OCI-LY1 (cell line): ENCODE measurements at regions not wholly inside any gene's neighbourhood (a gene's known extent, or its start where the extent isn't known, plus 50 kb on each side); places are given as distances from the start of the nearest gene placed in this dataset.

ENCODE experiments used
- H2AFZ ChIP-seq: fragments of 200-600 bp; sonication (generic), shearing (Covaris generic); 2 replicates; pipeline ENCODE4 v1.6.0; 2014; ENCODE audit warnings: antibody characterized with exemption, mild to moderate bottlenecking, low read length
- H3F3A ChIP-seq: fragments of 200-600 bp; sonication (generic), shearing (Covaris generic); 2 replicates; pipeline ENCODE4 v1.6.0; 2014; ENCODE audit warnings: mild to moderate bottlenecking, antibody characterized with exemption, low read length, moderate library complexity; ENCODE audit not compliant: insufficient read depth
- H3K27ac ChIP-seq: fragments of 200-600 bp; sonication (generic); 2 replicates; pipeline ENCODE4 v1.5.1; 2014; ENCODE audit warnings: low read length, mixed run types, mild to moderate bottlenecking, low read depth; ENCODE audit not compliant: poor library complexity, severe bottlenecking
- H3K27me3 ChIP-seq: fragments of 200-600 bp; sonication (generic); 2 replicates; pipeline ENCODE4 v1.6.0; 2014; ENCODE audit warnings: antibody characterized with exemption, mild to moderate bottlenecking, low read length, moderate library complexity; ENCODE audit not compliant: insufficient read depth
- H3K36me3 ChIP-seq: fragments of 200-600 bp; sonication (generic); 2 replicates; pipeline ENCODE4 v1.6.1; 2014; ENCODE audit warnings: mild to moderate bottlenecking, antibody characterized with exemption, low read length, moderate library complexity, mixed read lengths; ENCODE audit not compliant: insufficient read depth
- H3K4me1 ChIP-seq: fragments of 200-600 bp; sonication (generic); 2 replicates; pipeline ENCODE4 v1.5.1; 2014; ENCODE audit warnings: mild to moderate bottlenecking, low read length, moderate library complexity; ENCODE audit not compliant: insufficient read depth, severe bottlenecking
- H3K4me2 ChIP-seq: fragments of 200-600 bp; sonication (generic), shearing (Covaris generic); 2 replicates; pipeline ENCODE4 v1.6.1; 2014; ENCODE audit warnings: low read length
- H3K4me3 ChIP-seq: fragments of 200-600 bp; sonication (generic); 2 replicates; pipeline ENCODE4 v1.5.1; 2014; ENCODE audit warnings: low read length, low read depth, mild to moderate bottlenecking, mixed read lengths; ENCODE audit not compliant: poor library complexity, severe bottlenecking
- H3K79me2 ChIP-seq: fragments of 200-600 bp; shearing (Covaris generic); 2 replicates; pipeline ENCODE4 v1.6.1; 2016; ENCODE audit warnings: mixed run types, low read length, mixed read lengths; ENCODE audit not compliant: insufficient read depth
- H3K9ac ChIP-seq: fragments of 200-600 bp; sonication (generic), shearing (Covaris generic); 2 replicates; pipeline ENCODE4 v1.6.1; 2014; ENCODE audit warnings: mild to moderate bottlenecking, low read length, mixed read lengths
- H3K9me2 ChIP-seq: fragments of 200-600 bp; sonication (generic), shearing (Covaris generic); 2 replicates; pipeline ENCODE4 v1.6.1; 2014; ENCODE audit warnings: low read depth, mild to moderate bottlenecking, low read length, mixed read lengths
- H3K9me3 ChIP-seq: fragments of 200-600 bp; shearing (Covaris generic); 2 replicates; pipeline ENCODE4 v1.6.1; 2014; ENCODE audit warnings: low read length, mixed read lengths
- H4K20me1 ChIP-seq: fragments of 200-600 bp; sonication (generic), shearing (Covaris generic); 2 replicates; pipeline ENCODE4 v1.6.0; 2016; ENCODE audit warnings: mild to moderate bottlenecking, low read length; ENCODE audit not compliant: insufficient read depth
- CTCF ChIP-seq: fragments of 200-600 bp; sonication (generic), shearing (Covaris generic); IDR thresholded peaks from 2 replicates; pipeline ENCODE4 v1.5.1; 2017; ENCODE audit warnings: mild to moderate bottlenecking, antibody characterized with exemption, low read length, moderate library complexity, mixed read lengths
- EZH2 ChIP-seq: fragments of 200-600 bp; sonication (generic), shearing (Covaris generic); IDR thresholded peaks from 2 replicates; pipeline ENCODE4 v1.8.0; 2017; ENCODE audit warnings: borderline replicate concordance, mixed run types, mild to moderate bottlenecking, antibody characterized with exemption, low read length, moderate library complexity, mixed read lengths

- Histone ChIP-seq H2AFZ (no peak overlapping the region), H3K9me3 (no peaks in the 10 kb centered on the region)
Measured at GRCh38 chr16:65294165-65294564, 172.3 kb upstream of the CDH11 start.

GRCh38 chr16:65289022-65289421, 167.2 kb upstream of the CDH11 start:
- H3K9me3 ChIP-seq = no peaks in the 10 kb centered on the region
- no peak overlapping the region for H3K9ac ChIP-seq
- H3K79me2 ChIP-seq = no peaks in the 10 kb centered on the region
- no peaks in the 10 kb centered on the region for H3K27me3 ChIP-seq
- no peaks in the 10 kb centered on the region for H4K20me1 ChIP-seq
- no peak overlapping the region for H2AFZ ChIP-seq
- no peak overlapping the region for H3K4me2 ChIP-seq
- no peak overlapping the region for H3K27ac ChIP-seq
- H3F3A ChIP-seq = no peaks in the 10 kb centered on the region
- no peak overlapping the region for H3K4me3 ChIP-seq
- H3K36me3 ChIP-seq = no peaks in the 10 kb centered on the region
- no peaks in the 10 kb centered on the region for H3K4me1 ChIP-seq
- no peaks in the 10 kb centered on the region for H3K9me2 ChIP-seq
- TF ChIP-seq CTCF (no peak), EZH2 (no peak)

More at GRCh38 chr16:65294165-65294564, 172.3 kb upstream of the CDH11 start:
- Histone ChIP-seq H3K4me1 (no peaks in the 10 kb centered on the region), H4K20me1 (no peaks in the 10 kb centered on the region), H3K79me2 (no peaks in the 10 kb centered on the region), H3K4me3 (no peak overlapping the region), H3K9me2 (no peaks in the 10 kb centered on the region), H3K27ac (no peak overlapping the region), H3K36me3 (no peaks in the 10 kb centered on the region), H3F3A (no peaks in the 10 kb centered on the region), H3K27me3 (no peaks in the 10 kb centered on the region), H3K4me2 (no peak overlapping the region), H3K9ac (no peak overlapping the region)
- TF ChIP-seq CTCF (no peak), EZH2 (no peak)

- H3K27me3 ChIP-seq = no peaks in the 10 kb centered on the region
- no peaks in the 10 kb centered on the region for H4K20me1 ChIP-seq
- no peaks in the 10 kb centered on the region for H3K9me2 ChIP-seq
- no peak overlapping the region for H3K4me2 ChIP-seq
- H3K79me2 ChIP-seq = no peaks in the 10 kb centered on the region
- no peak for TF ChIP-seq EZH2
- no peak for TF ChIP-seq CTCF
- H3K36me3 ChIP-seq = no peaks in the 10 kb centered on the region
- no peaks in the 10 kb centered on the region for H3K4me1 ChIP-seq
- no peaks in the 10 kb centered on the region for H3K9me3 ChIP-seq
- no peak overlapping the region for H2AFZ ChIP-seq
- H3K9ac ChIP-seq = no peak overlapping the region
- H3F3A ChIP-seq = no peaks in the 10 kb centered on the region
- no peak overlapping the region for H3K27ac ChIP-seq
- H3K4me3 ChIP-seq = no peak overlapping the region
Measured at GRCh38 chr16:65287307-65287706, 165.4 kb upstream of the CDH11 start.
